Chondrocyte (in vitro differentiated cells): ENCODE measurements at regions not wholly inside any gene's neighbourhood (a gene's known extent, or its start where the extent isn't known, plus 50 kb on each side); places are given as distances from the start of the nearest gene placed in this dataset.

Source experiments
- DNase-seq: peaks from one replicate; pipeline ENCODE4 v3.0.0; 2021; ENCODE audit warnings: mixed read lengths, low spot score
- H3K27ac Mint-ChIP-seq: one replicate; pipeline ENCODE4 v1.8.0; 2021; ENCODE audit warnings: mild to moderate bottlenecking, moderate library complexity, mixed read lengths; ENCODE audit not compliant: unreplicated experiment
- H3K27me3 Mint-ChIP-seq: 2 replicates; pipeline ENCODE4 v1.8.0; 2021; ENCODE audit warnings: low read depth, mixed read lengths
- H3K36me3 Mint-ChIP-seq: 2 replicates; pipeline ENCODE4 v1.8.0; 2021; ENCODE audit warnings: low read depth, mixed read lengths
- H3K4me1 Mint-ChIP-seq: 2 replicates; pipeline ENCODE4 v1.8.0; 2021; ENCODE audit warnings: low read depth, mild to moderate bottlenecking, mixed read lengths
- H3K4me3 Mint-ChIP-seq: one replicate; pipeline ENCODE4 v1.8.0; 2021; ENCODE audit warnings: mild to moderate bottlenecking, moderate library complexity, mixed read lengths; ENCODE audit not compliant: unreplicated experiment
- H3K9me3 Mint-ChIP-seq: 2 replicates; pipeline ENCODE4 v1.8.0; 2021; ENCODE audit warnings: low read depth, mixed read lengths
- TF ChIP-seq, protein P1 (sequence below): fragments of 200-600 bp; sonication (generic); IDR thresholded peaks from 2 replicates; pipeline ENCODE4 v1.5.0; 2021; ENCODE audit warnings: antibody characterized with exemption, mild to moderate bottlenecking, moderate library complexity

DNA sequence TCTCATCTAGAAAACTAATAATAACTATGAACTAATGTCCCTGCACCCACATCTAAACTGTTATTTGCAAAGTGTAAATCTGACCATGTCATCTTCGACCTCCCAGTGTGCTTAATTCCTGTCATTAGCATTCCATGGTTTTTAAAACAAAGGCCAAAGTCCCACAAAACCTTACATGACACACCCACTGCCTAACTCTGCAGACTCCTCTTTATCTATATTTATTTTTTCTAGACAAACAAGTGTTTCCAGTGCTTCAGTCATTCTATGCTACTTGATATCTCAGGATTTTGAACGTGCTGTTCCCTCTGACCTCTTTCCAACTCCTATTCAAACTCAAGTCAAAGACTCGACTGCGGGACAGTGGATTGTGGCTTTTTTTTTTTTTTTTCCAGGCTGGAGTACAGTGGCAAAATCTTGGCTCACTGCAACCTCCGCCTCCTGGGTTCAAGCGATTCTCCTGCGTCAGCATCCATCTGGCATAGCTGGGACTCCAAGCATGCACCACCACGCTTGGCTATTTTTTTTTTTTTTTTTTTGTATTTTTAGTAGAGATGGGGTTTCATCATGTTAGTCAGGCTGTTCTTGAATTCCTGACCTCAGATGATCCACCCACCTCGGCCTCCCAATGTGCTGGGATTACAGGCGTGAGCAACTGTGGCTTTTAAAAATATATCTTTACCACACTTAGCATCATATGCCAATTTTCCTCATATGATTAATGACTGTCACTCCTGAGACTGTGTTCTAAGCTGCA lies 1511.0 kb downstream of the ARAP2 start:
- no peaks in the 10 kb centered on the region for H3K36me3 Mint-ChIP-seq
- H3K4me3 Mint-ChIP-seq: no peak overlapping the region
- TF ChIP-seq, protein P1, sequence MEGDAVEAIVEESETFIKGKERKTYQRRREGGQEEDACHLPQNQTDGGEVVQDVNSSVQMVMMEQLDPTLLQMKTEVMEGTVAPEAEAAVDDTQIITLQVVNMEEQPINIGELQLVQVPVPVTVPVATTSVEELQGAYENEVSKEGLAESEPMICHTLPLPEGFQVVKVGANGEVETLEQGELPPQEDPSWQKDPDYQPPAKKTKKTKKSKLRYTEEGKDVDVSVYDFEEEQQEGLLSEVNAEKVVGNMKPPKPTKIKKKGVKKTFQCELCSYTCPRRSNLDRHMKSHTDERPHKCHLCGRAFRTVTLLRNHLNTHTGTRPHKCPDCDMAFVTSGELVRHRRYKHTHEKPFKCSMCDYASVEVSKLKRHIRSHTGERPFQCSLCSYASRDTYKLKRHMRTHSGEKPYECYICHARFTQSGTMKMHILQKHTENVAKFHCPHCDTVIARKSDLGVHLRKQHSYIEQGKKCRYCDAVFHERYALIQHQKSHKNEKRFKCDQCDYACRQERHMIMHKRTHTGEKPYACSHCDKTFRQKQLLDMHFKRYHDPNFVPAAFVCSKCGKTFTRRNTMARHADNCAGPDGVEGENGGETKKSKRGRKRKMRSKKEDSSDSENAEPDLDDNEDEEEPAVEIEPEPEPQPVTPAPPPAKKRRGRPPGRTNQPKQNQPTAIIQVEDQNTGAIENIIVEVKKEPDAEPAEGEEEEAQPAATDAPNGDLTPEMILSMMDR: no peak
- no peak for DNase-seq
- H3K4me1 Mint-ChIP-seq: peaks cover 12% of the 10 kb centered on the region
- peak overlapping the region; percentile 49 for H3K27ac Mint-ChIP-seq
- no peaks in the 10 kb centered on the region for H3K27me3 Mint-ChIP-seq
- peaks cover 4% of the 10 kb centered on the region for H3K9me3 Mint-ChIP-seq

DNA sequence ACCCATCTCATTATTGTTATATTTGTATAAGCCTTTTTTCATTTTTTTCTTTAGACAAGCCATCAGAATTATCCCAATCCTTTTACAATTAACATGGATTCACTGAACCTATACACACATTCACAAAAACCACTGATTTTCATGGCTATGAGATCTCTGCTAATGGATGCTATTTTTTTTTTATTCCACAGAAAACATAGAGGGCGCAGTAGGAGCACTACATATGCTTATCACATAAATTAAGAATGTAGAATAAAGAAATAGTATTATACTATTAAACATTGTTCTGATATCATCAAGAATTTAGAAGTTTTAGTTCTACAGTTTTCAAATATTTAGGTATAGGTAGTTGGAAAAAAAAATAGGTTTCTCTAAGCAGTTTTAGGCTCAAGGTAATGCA lies 1477.4 kb downstream of the ARAP2 start:
- TF ChIP-seq, protein P1: peak; percentile 58
- Mint-ChIP-seq H3K27ac (no peak overlapping the region), H3K4me1 (no peaks in the 10 kb centered on the region), H3K9me3 (no peaks in the 10 kb centered on the region), H3K36me3 (no peaks in the 10 kb centered on the region), H3K4me3 (no peak overlapping the region), H3K27me3 (peaks cover 2% of the 10 kb centered on the region)
- no peak for DNase-seq

DNA sequence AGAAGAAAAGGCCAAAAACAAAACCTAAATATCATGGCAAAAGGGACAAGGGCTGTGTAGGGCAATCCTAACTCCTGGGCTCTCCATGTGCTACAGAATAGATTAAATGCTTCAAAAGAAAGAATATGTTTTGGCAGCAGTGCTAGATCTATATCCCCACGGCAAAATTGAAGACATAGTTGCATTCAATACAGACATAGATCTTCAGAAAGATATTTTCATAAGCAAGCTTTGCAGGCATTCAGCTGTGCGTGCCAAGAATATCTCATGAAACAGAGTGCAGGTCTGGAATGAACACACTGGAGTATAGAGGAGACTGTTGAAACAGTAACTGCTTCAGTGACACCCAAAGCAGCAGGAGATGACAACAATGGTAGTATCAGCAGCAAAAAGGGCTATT lies 1476.9 kb downstream of the ARAP2 start:
- peaks cover 2% of the 10 kb centered on the region for H3K27me3 Mint-ChIP-seq
- DNase-seq: no peak
- H3K27ac Mint-ChIP-seq: no peak overlapping the region
- H3K36me3 Mint-ChIP-seq: no peaks in the 10 kb centered on the region
- H3K4me1 Mint-ChIP-seq: no peaks in the 10 kb centered on the region
- H3K9me3 Mint-ChIP-seq: no peaks in the 10 kb centered on the region
- no peak overlapping the region for H3K4me3 Mint-ChIP-seq
- TF ChIP-seq, protein P1: no peak

DNA sequence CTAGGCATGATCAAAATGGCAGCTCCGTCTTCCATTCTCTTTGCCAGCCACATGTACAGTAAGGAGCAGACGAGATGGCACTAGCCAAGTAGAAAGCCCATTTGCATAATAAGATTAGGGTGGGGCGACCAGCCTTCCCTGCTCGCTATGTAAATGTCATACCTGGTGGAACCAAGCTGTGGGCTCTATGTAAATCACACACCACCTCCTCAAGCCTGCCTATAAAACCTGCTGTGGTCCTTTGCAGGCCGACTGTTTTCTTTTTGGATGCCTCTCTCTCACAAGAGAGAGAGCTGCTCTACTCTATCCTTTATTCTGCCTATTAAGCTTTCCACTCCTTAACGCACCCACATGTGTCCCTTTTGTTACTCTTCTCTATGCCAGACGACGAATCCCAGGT lies 1472.7 kb downstream of the ARAP2 start:
- Mint-ChIP-seq H3K9me3 (no peaks in the 10 kb centered on the region), H3K27me3 (peaks cover 2% of the 10 kb centered on the region), H3K4me3 (no peak overlapping the region), H3K36me3 (no peaks in the 10 kb centered on the region), H3K4me1 (no peaks in the 10 kb centered on the region), H3K27ac (no peak overlapping the region)
- TF ChIP-seq, protein P1: no peak
- DNase-seq: no peak

DNA sequence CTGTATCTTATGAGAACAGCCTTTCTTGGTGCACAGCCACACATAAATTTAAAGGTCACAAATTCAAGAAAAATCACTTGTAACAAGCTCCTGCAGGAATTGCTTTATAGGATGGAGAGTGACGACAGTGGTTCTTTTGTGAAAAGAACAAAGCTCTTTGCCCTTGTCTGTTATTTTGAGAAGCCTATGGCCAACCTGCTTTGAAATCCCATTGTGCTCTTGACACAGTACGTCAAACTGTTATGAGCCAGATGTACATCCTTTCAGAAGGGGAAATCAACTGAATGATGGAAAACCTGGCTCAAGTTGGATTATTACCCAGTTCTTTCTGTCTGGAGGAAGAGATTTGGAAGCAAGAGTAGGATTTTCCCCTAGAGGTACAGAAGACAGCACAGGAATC lies 1454.2 kb downstream of the ARAP2 start:
- no peaks in the 10 kb centered on the region for H3K36me3 Mint-ChIP-seq
- no peak for DNase-seq
- H3K4me3 Mint-ChIP-seq: no peak overlapping the region
- no peaks in the 10 kb centered on the region for H3K9me3 Mint-ChIP-seq
- no peaks in the 10 kb centered on the region for H3K4me1 Mint-ChIP-seq
- H3K27ac Mint-ChIP-seq: no peak overlapping the region
- H3K27me3 Mint-ChIP-seq: no peaks in the 10 kb centered on the region
- TF ChIP-seq, protein P1: no peak
